Colon (tissue), 2 donors: ENCODE measurements at regions not wholly inside any gene's neighbourhood (a gene's known extent, or its start where the extent isn't known, plus 50 kb on each side); places are given as distances from the start of the nearest gene placed in this dataset.
"Not testable (repeated sequence)": the region's sequence is repeated elsewhere in the genome, so short reads cannot be mapped to it uniquely, and the experiment has no call there.

ENCODE experiments used
- FAIRE-seq: peaks from 2 replicates; lab custom pipeline; 2012; peaks lifted over from hg19 to GRCh38; lab: Jason Lieb, UNC
- donor health status: control.
- donor health status: control.

GRCh38 chr5:163950248-163950647 is 444.8 kb downstream of the MAT2B start:
- FAIRE-seq, result no peak

- FAIRE-seq, result no peak
These were observed 445.6 kb downstream of the MAT2B start for GRCh38 chr5:163951069-163951468.

- no peak for FAIRE-seq
These were observed 448.5 kb downstream of the MAT2B start for GRCh38 chr5:163953901-163954300.

GRCh38 chr5:163961230-163961629 is 455.8 kb downstream of the MAT2B start:
- not testable (repeated sequence) for FAIRE-seq

GRCh38 chr5:163963881-163964280 is 458.5 kb downstream of the MAT2B start:
- FAIRE-seq, result no peak

- FAIRE-seq, result no peak
These were observed 459.3 kb downstream of the MAT2B start for GRCh38 chr5:163964671-163965070.

- FAIRE-seq, result no peak
These were observed 461.8 kb downstream of the MAT2B start for GRCh38 chr5:163967268-163967667.

GRCh38 chr5:163968651-163969050 is 463.2 kb downstream of the MAT2B start:
- no peak for FAIRE-seq

GRCh38 chr5:163976696-163977095 is 471.3 kb downstream of the MAT2B start:
- no peak for FAIRE-seq

- no peak for FAIRE-seq
These were observed 473.5 kb downstream of the MAT2B start for GRCh38 chr5:163978897-163979296.

- no peak for FAIRE-seq
These were observed 483.1 kb downstream of the MAT2B start for GRCh38 chr5:163988566-163988965.

- FAIRE-seq, result no peak
These were observed 487.7 kb downstream of the MAT2B start for GRCh38 chr5:163993126-163993525.

- no peak for FAIRE-seq
These were observed 489.8 kb downstream of the MAT2B start for GRCh38 chr5:163995206-163995605.

GRCh38 chr5:163997965-163998364 is 492.5 kb downstream of the MAT2B start:
- no peak for FAIRE-seq

- FAIRE-seq, result no peak
These were observed 494.8 kb downstream of the MAT2B start for GRCh38 chr5:164000241-164000640.

- FAIRE-seq, result no peak
These were observed 495.4 kb downstream of the MAT2B start for GRCh38 chr5:164000819-164001218.

- no peak for FAIRE-seq
These were observed 496.8 kb downstream of the MAT2B start for GRCh38 chr5:164002214-164002613.

- FAIRE-seq, result no peak
These were observed 497.2 kb downstream of the MAT2B start for GRCh38 chr5:164002628-164003027.

GRCh38 chr5:164005071-164005470 is 499.7 kb downstream of the MAT2B start:
- FAIRE-seq, result no peak

- FAIRE-seq, result no peak
These were observed 501.6 kb downstream of the MAT2B start for GRCh38 chr5:164007064-164007463.

GRCh38 chr5:164009621-164010020 is 504.2 kb downstream of the MAT2B start:
- no peak for FAIRE-seq

- FAIRE-seq, result no peak
These were observed 505.5 kb downstream of the MAT2B start for GRCh38 chr5:164010900-164011299.

GRCh38 chr5:164012371-164012770 is 507.0 kb downstream of the MAT2B start:
- FAIRE-seq, result no peak

GRCh38 chr5:164013077-164013670 is 507.8 kb downstream of the MAT2B start:
- no peak for FAIRE-seq

- no peak for FAIRE-seq
These were observed 514.7 kb downstream of the MAT2B start for GRCh38 chr5:164020116-164020515.
